HepG2 (cell line): ENCODE measurements at regions not wholly inside any gene's neighbourhood (a gene's known extent, or its start where the extent isn't known, plus 50 kb on each side); places are given as distances from the start of the nearest gene placed in this dataset.

Experiments used
- ATAC-seq: fragments of 200-7000 bp; cut with Tn5 transposase; 3 replicates; pipeline ENCODE4 v1.9.1; 2020; ENCODE audit warnings: mild to moderate bottlenecking, moderate library complexity
- BruUV-seq: library from RNA; stranded (reverse); fragments of 400-500 nt; replicated peaks from 2 replicates; lab custom pipeline; 2021; lab: Mats Ljungman, UMichigan
- CTCF ChIA-PET: fragments of 300-600 bp; formaldehyde crosslinking; extraction: SDS; loops from one replicate; lab custom pipeline; 2021; ENCODE audit warnings: low total read pairs, inconsistent platforms, low intra/inter-chr PET ratio; lab: Yijun Ruan, JAX
- POLR2A ChIA-PET: fragments of 350-600 bp; sonication (Branson Sonifier 250); formaldehyde crosslinking; loops from one replicate; lab custom pipeline; 2020; ENCODE audit warnings: antibody characterized with exemption, inconsistent platforms; lab: Yijun Ruan, JAX
- DNase-seq: peaks from one replicate; pipeline ENCODE4 v3.0.0-alpha.2; 2015; ENCODE audit warnings: low spot score
- FAIRE-seq: peaks from 3 replicates; lab custom pipeline; 2011; peaks lifted over from hg19 to GRCh38; lab: Jason Lieb, UNC
- H2AFZ ChIP-seq: one replicate; pipeline ENCODE4 v1.6.1; 2011; ENCODE audit warnings: low read length, inconsistent platforms
- H3K27ac ChIP-seq: fragments of 300-600 bp; 3 replicates; pipeline ENCODE4 v1.8.0; 2011; ENCODE audit warnings: mixed run types, mild to moderate bottlenecking, mixed read lengths, low read length, inconsistent platforms; ENCODE audit not compliant: insufficient read depth; ENCODE audit errors: extremely low read length
- H3K27me3 ChIP-seq, 2 experiments: fragments of 200-600 bp in 1 of 2; 2 replicates in 1 of 2; 3 replicates in 1 of 2; pipeline versions ENCODE4 v1.6.0 to v1.8.0; 2011; ENCODE audit warnings: low read length in 2 of 2, mild to moderate bottlenecking in 2 of 2, moderate library complexity in 2 of 2, inconsistent platforms in 1 of 2; ENCODE audit not compliant: insufficient read depth in 2 of 2, control insufficient read depth in 1 of 2
- H3K36me3 ChIP-seq, 2 experiments: fragments of 200-600 bp in 1 of 2; replicated peaks in 1 of 2; 2 replicates in 1 of 2; 3 replicates in 1 of 2; pipeline versions ENCODE4 v1.5.1 to v1.8.0; 2011; ENCODE audit warnings: low read length in 2 of 2, inconsistent platforms in 1 of 2; ENCODE audit not compliant: insufficient read depth in 2 of 2, control insufficient read depth in 1 of 2
- H3K4me1 ChIP-seq: 2 replicates; pipeline ENCODE4 v1.5.1; 2012; ENCODE audit warnings: low read length, inconsistent platforms; ENCODE audit not compliant: insufficient read depth
- H3K4me2 ChIP-seq: 2 replicates; pipeline ENCODE4 v1.6.0; 2011; ENCODE audit warnings: low read depth, low read length, inconsistent platforms
- H3K4me3 ChIP-seq, 3 experiments: fragments of 200-600 bp in 1 of 3; sonication (generic), shearing (Covaris generic) in 1 of 3; replicated peaks in 1 of 3; 2 replicates each; pipeline ENCODE4 v1.5.1; 2011 to 2016; ENCODE audit warnings: low read length in 3 of 3, inconsistent platforms in 2 of 3, low read depth in 2 of 3, mild to moderate bottlenecking in 2 of 3, control low read depth in 1 of 3, mixed read lengths in 1 of 3; ENCODE audit not compliant: insufficient read depth in 1 of 3
- H3K79me2 ChIP-seq: one replicate; pipeline ENCODE4 v1.6.1; 2011; ENCODE audit warnings: low read length, inconsistent platforms; ENCODE audit not compliant: insufficient read depth
- H3K9ac ChIP-seq: 2 replicates; pipeline ENCODE4 v1.6.0; 2011; ENCODE audit warnings: mild to moderate bottlenecking, low read depth, low read length, inconsistent platforms; ENCODE audit not compliant: insufficient read depth
- H3K9me3 ChIP-seq: 2 replicates; pipeline ENCODE4 v1.5.1; 2012; ENCODE audit warnings: mild to moderate bottlenecking, low read length
- H4K20me1 ChIP-seq: 2 replicates; pipeline ENCODE4 v1.6.0; 2011; ENCODE audit warnings: inconsistent platforms, mild to moderate bottlenecking, low read length, moderate library complexity; ENCODE audit not compliant: insufficient read depth
- ATRX ChIP-seq: sonication (generic); formaldehyde crosslinking; IDR thresholded peaks from 2 replicates; pipeline ENCODE4 v1.4.0; 2020; ENCODE audit warnings: missing genetic modification reagents, borderline replicate concordance
- BRCA1 ChIP-seq: sonication (generic); formaldehyde crosslinking; IDR thresholded peaks from 2 replicates; pipeline ENCODE4 v1.4.0; 2020; ENCODE audit warnings: missing genetic modification reagents
- HMGXB3 ChIP-seq: sonication (generic); formaldehyde crosslinking; IDR thresholded peaks from 2 replicates; pipeline ENCODE4 v1.4.0; 2020; ENCODE audit warnings: missing genetic modification reagents, borderline replicate concordance
- MIXL1 ChIP-seq: IDR thresholded peaks from 2 replicates; pipeline ENCODE4 v1.6.1; 2016
- MLX ChIP-seq: IDR thresholded peaks from 2 replicates; pipeline ENCODE4 v1.6.1; 2016
- ONECUT2 ChIP-seq: sonication (generic); formaldehyde crosslinking; IDR thresholded peaks from 2 replicates; pipeline ENCODE4 v1.4.0; 2020; ENCODE audit warnings: missing genetic modification reagents
- SP4 ChIP-seq: sonication (generic); formaldehyde crosslinking; IDR thresholded peaks from 2 replicates; pipeline ENCODE4 v1.8.1; 2023; ENCODE audit warnings: mild to moderate bottlenecking, missing genetic modification reagents
- TGIF2 ChIP-seq: IDR thresholded peaks from 2 replicates; pipeline ENCODE4 v1.6.1; 2016; ENCODE audit warnings: control low read depth, missing compliant biosample characterization
- TSC22D2 ChIP-seq: sonication (generic); formaldehyde crosslinking; IDR thresholded peaks from 2 replicates; pipeline ENCODE4 v1.5.1; 2020; ENCODE audit warnings: missing genetic modification reagents, mild to moderate bottlenecking, borderline replicate concordance
- ZNF3 ChIP-seq: IDR thresholded peaks from 2 replicates; pipeline ENCODE4 v1.7.0; 2017; ENCODE audit warnings: inconsistent platforms
- ZNF652 ChIP-seq: IDR thresholded peaks from 2 replicates; pipeline ENCODE4 v1.6.1; 2016; ENCODE audit warnings: low read depth, borderline replicate concordance
- WGBS: methylation state at CpG from one replicate; pipeline ENCODE4 v1.1.6; 2017; ENCODE audit warnings: low lambda C conversion rate; 5-methylcytosine and 5-hydroxymethylcytosine counted together
- in situ Hi-C: cut with HindIII; loops from 2 replicates; pipeline ENCODE4 v1.10.0; 2017; ENCODE audit warnings: low pct_unique_long_range_greater_than_20kb; ENCODE audit not compliant: extremely low pct_ligation_motif_present
- intact Hi-C: fragments of 100-400 bp; cut with micrococcal nuclease; formaldehyde crosslinking; loops from one replicate; pipeline ENCODE4 v1.10.0; 2022; ENCODE audit not compliant: unreplicated experiment

GRCh38 chr10:88193018-88193417 lies 329.6 kb downstream of the PTEN start:
- Histone ChIP-seq H3K4me1 (no peaks in the 10 kb centered on the region), H3K79me2 (no peaks in the 10 kb centered on the region), H3K4me3 (no peak overlapping the region), H3K9me3 (no peaks in the 10 kb centered on the region), H3K27me3 (no peaks in the 10 kb centered on the region), H3K36me3 (no peaks in the 10 kb centered on the region), H3K27ac (no peak overlapping the region), H3K4me2 (no peak overlapping the region), H4K20me1 (no peaks in the 10 kb centered on the region), H2AFZ (no peak overlapping the region), H3K9ac (no peak overlapping the region)
- FAIRE-seq (no peak), ATAC-seq (no peak), DNase-seq (no peak)
- no TSS peak for BruUV-seq
- ChIA-PET CTCF (no interaction called here), POLR2A (no interaction called here)
- intact Hi-C loops (no loop called here), in situ Hi-C loops (no loop called here)
- no peak for TF ChIP-seq MIXL1 (CRISPR knock-in tag)
- no peak for TF ChIP-seq BRCA1 (CRISPR knock-in tag)
- TF ChIP-seq TGIF2: no peak
- no peak for TF ChIP-seq ZNF652 (CRISPR knock-in tag)
- no peak for TF ChIP-seq ATRX (CRISPR knock-in tag)
- TF ChIP-seq ZNF3 (CRISPR knock-in tag): no peak
- TF ChIP-seq SP4: no peak
- no peak for TF ChIP-seq ONECUT2 (CRISPR knock-in tag)
- no peak for TF ChIP-seq MLX (CRISPR knock-in tag)
- TF ChIP-seq HMGXB3 (CRISPR knock-in tag): no peak
- no peak for TF ChIP-seq TSC22D2 (CRISPR knock-in tag)
- TF ChIP-seq, all 625 proteins: peak for 0
- 15% methylated on average over 5 of the region's 7 CpGs for WGBS
